IPS-15b (cell line): ENCODE measurements at regions not wholly inside any gene's neighbourhood (a gene's known extent, or its start where the extent isn't known, plus 50 kb on each side); places are given as distances from the start of the nearest gene placed in this dataset.
"Not testable (repeated sequence)": the region's sequence is repeated elsewhere in the genome, so short reads cannot be mapped to it uniquely, and the experiment has no call there.

Experiments used
- H3K27me3 ChIP-seq: one replicate; pipeline ENCODE4 v1.6.1; 2013; ENCODE audit warnings: low read length; ENCODE audit not compliant: control insufficient read depth, insufficient read depth
- H3K36me3 ChIP-seq: one replicate; pipeline ENCODE4 v1.6.1; 2013; ENCODE audit warnings: low read length; ENCODE audit not compliant: control insufficient read depth, insufficient read depth
- H3K4me1 ChIP-seq: one replicate; pipeline ENCODE4 v1.6.1; 2013; ENCODE audit warnings: mild to moderate bottlenecking, low read length; ENCODE audit not compliant: control insufficient read depth, insufficient read depth
- H3K4me3 ChIP-seq: one replicate; pipeline ENCODE4 v1.5.1; 2013; ENCODE audit warnings: low read depth, low read length
- H3K9ac ChIP-seq: one replicate; pipeline ENCODE4 v1.6.1; 2013; ENCODE audit warnings: low read depth, mild to moderate bottlenecking, low read length
- H3K9me3 ChIP-seq: one replicate; pipeline ENCODE4 v1.6.1; 2013; ENCODE audit warnings: mild to moderate bottlenecking, low read length; ENCODE audit not compliant: control insufficient read depth, insufficient read depth

DNA sequence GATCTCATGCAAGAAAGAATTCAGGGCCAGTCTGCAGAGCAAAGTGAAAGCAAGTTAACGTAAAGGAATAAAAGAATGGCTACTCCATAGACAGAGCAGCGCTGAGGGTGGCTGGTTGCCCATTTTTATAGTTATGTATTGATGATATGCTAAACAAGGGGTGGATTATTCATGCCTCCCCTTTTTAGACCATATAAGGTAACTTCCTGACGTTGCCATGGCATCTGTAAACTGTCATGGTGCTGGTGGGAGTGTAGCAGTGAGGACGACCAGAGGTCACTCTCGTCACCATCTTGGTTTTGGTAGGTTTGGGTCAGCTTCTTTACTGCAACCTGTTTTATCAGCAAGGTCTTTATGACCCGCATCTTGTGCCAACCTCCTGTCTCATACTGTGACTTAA is 76.5 kb upstream of the VRK1 start:
- H3K27me3 ChIP-seq, H3K4me3 ChIP-seq, H3K4me1 ChIP-seq, H3K36me3 ChIP-seq, H3K9me3 ChIP-seq, H3K9ac ChIP-seq: not testable (repeated sequence)

DNA sequence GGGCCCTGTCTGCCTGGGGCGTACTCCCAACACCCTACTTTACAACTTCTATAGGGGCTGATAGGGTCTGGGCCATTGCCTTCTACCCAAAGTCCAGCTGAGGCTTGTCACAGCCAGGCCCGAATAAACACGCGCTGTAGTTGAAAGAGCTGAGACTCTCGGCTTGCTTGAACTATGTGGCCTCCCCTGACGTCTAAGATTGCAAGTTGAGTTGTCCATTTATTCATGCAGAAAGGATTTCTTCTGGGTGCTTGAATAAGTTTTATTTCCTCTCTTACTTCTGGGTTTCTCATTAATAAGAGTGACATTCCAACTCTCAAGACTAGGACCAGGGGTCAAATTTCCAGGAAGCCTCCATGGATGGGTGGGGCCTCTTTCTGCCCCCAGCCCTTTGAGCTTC is 74.4 kb upstream of the VRK1 start:
- Histone ChIP-seq H3K36me3 (no peaks in the 10 kb centered on the region), H3K9me3 (no peaks in the 10 kb centered on the region), H3K27me3 (no peaks in the 10 kb centered on the region), H3K4me1 (no peaks in the 10 kb centered on the region), H3K9ac (no peak overlapping the region), H3K4me3 (no peak overlapping the region)

GRCh38 chr14:96723946-96724345 is 73.2 kb upstream of the VRK1 start:
- H3K36me3 ChIP-seq, result no peaks in the 10 kb centered on the region
- H3K4me1 ChIP-seq, result no peaks in the 10 kb centered on the region
- H3K27me3 ChIP-seq, result no peaks in the 10 kb centered on the region
- no peak overlapping the region for H3K4me3 ChIP-seq
- no peak overlapping the region for H3K9ac ChIP-seq
- no peaks in the 10 kb centered on the region for H3K9me3 ChIP-seq

DNA sequence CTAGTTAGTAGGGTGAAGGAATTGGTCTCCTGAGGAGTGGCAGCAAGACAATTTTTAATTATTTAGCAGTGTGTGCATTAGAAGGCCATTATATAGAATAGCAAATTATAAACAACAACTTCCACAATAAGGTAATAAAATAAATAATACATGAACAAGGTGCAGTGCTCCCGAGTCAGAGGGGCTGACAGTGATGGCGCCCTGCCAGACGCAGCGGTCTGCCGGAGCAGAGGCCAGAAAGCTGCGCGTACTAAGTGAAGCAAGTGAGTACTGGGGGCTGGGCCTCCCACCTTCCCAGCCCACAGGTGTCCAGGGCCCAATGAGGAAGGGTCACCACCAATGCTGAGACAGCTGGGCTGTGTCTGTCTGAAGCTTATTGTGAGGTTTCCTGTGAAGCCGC is 72.0 kb upstream of the VRK1 start:
- no peaks in the 10 kb centered on the region for H3K27me3 ChIP-seq
- H3K4me1 ChIP-seq, result no peaks in the 10 kb centered on the region
- H3K9me3 ChIP-seq, result no peaks in the 10 kb centered on the region
- no peak overlapping the region for H3K9ac ChIP-seq
- H3K36me3 ChIP-seq, result no peaks in the 10 kb centered on the region
- H3K4me3 ChIP-seq, result no peak overlapping the region

- H3K36me3 ChIP-seq, result no peaks in the 10 kb centered on the region
- H3K4me3 ChIP-seq, result no peak overlapping the region
- no peaks in the 10 kb centered on the region for H3K9me3 ChIP-seq
- no peaks in the 10 kb centered on the region for H3K4me1 ChIP-seq
- H3K9ac ChIP-seq, result no peak overlapping the region
- no peaks in the 10 kb centered on the region for H3K27me3 ChIP-seq
Measured at GRCh38 chr14:96727073-96727472, 70.1 kb upstream of the VRK1 start.

GRCh38 chr14:96727491-96727890 is 69.7 kb upstream of the VRK1 start:
- Histone ChIP-seq H3K4me1 (no peaks in the 10 kb centered on the region), H3K9me3 (no peaks in the 10 kb centered on the region), H3K27me3 (no peaks in the 10 kb centered on the region), H3K36me3 (no peaks in the 10 kb centered on the region), H3K9ac (no peak overlapping the region), H3K4me3 (no peak overlapping the region)

GRCh38 chr14:96727980-96728717 is 69.0 kb upstream of the VRK1 start:
- H3K9me3 ChIP-seq, result no peaks in the 10 kb centered on the region
- no peak overlapping the region for H3K9ac ChIP-seq
- no peaks in the 10 kb centered on the region for H3K4me1 ChIP-seq
- H3K27me3 ChIP-seq, result no peaks in the 10 kb centered on the region
- H3K36me3 ChIP-seq, result no peaks in the 10 kb centered on the region
- H3K4me3 ChIP-seq, result no peak overlapping the region

GRCh38 chr14:96729889-96730288 is 67.3 kb upstream of the VRK1 start:
- H3K4me1 ChIP-seq, result no peaks in the 10 kb centered on the region
- no peak overlapping the region for H3K9ac ChIP-seq
- no peaks in the 10 kb centered on the region for H3K9me3 ChIP-seq
- no peak overlapping the region for H3K4me3 ChIP-seq
- H3K27me3 ChIP-seq, result no peaks in the 10 kb centered on the region
- no peaks in the 10 kb centered on the region for H3K36me3 ChIP-seq

DNA sequence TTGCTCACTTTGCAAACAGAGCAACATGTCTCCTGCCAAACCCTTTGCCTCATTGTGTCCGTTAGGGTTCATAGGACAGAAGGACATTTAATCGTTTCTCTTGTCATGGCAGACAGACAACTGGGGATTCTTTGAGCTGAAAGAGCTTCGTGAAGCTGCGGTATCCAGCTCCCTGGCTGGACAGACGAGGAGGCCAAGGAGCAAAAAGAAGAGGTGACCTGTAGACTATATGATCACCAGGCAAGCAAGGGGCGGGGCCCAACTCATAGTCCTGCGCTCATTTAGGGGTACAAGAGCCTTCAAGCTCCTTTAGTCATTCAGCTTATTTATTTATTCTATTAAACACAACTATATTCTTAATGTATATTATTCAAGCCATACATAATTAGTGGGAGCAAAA is 66.8 kb upstream of the VRK1 start:
- Histone ChIP-seq H3K36me3 (no peaks in the 10 kb centered on the region), H3K27me3 (no peaks in the 10 kb centered on the region)

GRCh38 chr14:96734076-96734622 is 63.0 kb upstream of the VRK1 start:
- H3K9ac ChIP-seq, result no peak overlapping the region
- H3K4me1 ChIP-seq, result peaks cover 17% of the 10 kb centered on the region
- H3K4me3 ChIP-seq, result no peak overlapping the region
- H3K36me3 ChIP-seq, result no peaks in the 10 kb centered on the region
- no peaks in the 10 kb centered on the region for H3K9me3 ChIP-seq
- H3K27me3 ChIP-seq, result no peaks in the 10 kb centered on the region

More for the DNA sequence above, 66.8 kb upstream of the VRK1 start:
- Histone ChIP-seq H3K4me1 (no peaks in the 10 kb centered on the region), H3K9ac (no peak overlapping the region), H3K9me3 (no peaks in the 10 kb centered on the region), H3K4me3 (no peak overlapping the region)

DNA sequence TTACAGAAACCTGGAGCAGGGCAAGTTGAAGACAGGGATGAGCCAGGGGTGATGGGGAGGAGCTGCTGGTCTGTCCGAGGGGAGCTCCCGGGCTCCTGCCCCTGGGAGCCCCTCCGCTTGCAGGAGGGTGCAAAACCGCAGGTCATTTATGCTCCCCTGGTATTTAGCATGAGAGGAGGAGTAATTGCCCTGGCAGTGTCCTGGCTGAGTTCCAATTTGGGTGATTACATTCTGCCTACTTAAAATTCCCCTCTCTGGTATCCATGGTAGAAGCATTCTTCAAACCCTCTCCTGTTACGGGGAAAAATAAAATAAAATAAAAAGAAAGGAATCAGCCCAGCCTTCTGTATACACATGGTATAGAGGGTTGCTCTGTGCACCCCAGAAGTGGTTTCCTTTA is 61.7 kb upstream of the VRK1 start:
- Histone ChIP-seq H3K9ac (no peak overlapping the region), H3K9me3 (no peaks in the 10 kb centered on the region), H3K36me3 (no peaks in the 10 kb centered on the region), H3K27me3 (no peaks in the 10 kb centered on the region), H3K4me3 (no peak overlapping the region), H3K4me1 (peaks cover 23% of the 10 kb centered on the region)

DNA sequence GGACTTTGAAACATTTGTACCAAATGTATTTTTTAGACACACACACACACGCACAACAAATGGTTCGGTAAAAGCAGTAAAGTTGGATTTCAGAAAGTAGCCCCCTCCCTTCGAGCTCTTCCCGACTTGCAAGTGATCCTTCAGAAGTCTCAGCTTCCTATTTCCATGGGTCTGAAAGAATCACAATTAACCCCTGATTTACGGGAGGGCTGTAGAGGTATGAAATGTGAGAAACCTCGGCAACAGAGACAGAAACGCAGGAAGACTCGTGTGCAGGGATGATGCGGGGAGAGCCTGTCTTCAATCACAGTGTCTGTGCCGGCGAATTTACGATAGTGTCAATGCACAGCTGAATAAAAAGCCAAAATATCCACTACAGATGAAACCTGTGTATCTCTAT is 60.7 kb upstream of the VRK1 start:
- Histone ChIP-seq H3K9me3 (no peaks in the 10 kb centered on the region), H3K9ac (no peak overlapping the region), H3K36me3 (no peaks in the 10 kb centered on the region), H3K4me1 (peaks cover 25% of the 10 kb centered on the region), H3K4me3 (no peak overlapping the region), H3K27me3 (no peaks in the 10 kb centered on the region)
